ENCODE measurements at regions not wholly inside any gene's neighbourhood (a gene's known extent, or its start where the extent isn't known, plus 50 kb on each side); places are given as distances from the start of the nearest gene placed in this dataset.
A peak's percentile ranks its signal among the peaks of the same experiment; 100 is the strongest.

DNA sequence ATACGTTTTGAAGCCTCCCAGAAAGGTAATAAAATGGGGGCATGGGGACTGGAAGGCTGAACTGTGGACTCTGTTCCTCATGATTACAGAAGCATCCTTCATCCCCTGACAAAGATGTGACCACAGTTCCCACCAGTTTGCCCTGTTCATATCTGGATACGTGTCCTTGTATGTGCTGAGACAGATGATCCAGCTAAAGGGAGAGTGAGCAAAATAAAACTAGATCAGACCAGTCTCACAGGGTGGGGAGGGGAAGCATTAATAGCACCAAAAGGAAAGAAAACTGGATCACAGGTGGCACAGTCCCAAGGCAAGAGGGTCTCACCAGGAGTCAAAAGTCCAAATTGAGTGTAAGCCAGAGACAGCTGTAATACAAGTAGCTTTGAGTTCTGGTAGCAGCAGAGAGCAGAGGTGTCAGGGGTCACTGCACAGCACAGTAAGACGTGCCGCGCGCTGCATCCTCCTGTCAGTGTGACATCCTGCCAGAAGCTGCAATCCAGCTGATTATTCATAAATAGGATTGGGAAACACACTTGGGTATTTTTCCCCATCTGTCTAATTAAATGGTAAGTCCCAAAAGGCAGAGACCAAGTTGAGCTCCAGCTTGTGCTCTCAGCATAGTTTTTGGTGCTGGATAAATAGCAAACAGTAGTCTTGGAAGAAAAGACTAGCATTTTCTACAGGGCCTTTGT lies 560.0 kb upstream of the CFAP20DC start:
- no peak for TF ChIP-seq POLR2A (IDR thresholded peaks at IDR 0.05)
- no peak for TF ChIP-seq EP300 (IDR thresholded peaks at IDR 0.05)
- TF ChIP-seq, protein P1, sequence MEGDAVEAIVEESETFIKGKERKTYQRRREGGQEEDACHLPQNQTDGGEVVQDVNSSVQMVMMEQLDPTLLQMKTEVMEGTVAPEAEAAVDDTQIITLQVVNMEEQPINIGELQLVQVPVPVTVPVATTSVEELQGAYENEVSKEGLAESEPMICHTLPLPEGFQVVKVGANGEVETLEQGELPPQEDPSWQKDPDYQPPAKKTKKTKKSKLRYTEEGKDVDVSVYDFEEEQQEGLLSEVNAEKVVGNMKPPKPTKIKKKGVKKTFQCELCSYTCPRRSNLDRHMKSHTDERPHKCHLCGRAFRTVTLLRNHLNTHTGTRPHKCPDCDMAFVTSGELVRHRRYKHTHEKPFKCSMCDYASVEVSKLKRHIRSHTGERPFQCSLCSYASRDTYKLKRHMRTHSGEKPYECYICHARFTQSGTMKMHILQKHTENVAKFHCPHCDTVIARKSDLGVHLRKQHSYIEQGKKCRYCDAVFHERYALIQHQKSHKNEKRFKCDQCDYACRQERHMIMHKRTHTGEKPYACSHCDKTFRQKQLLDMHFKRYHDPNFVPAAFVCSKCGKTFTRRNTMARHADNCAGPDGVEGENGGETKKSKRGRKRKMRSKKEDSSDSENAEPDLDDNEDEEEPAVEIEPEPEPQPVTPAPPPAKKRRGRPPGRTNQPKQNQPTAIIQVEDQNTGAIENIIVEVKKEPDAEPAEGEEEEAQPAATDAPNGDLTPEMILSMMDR (IDR thresholded peaks at IDR 0.05): no peak
- DNase-seq (ENCODE audit: low spot score in 2 of 2): peak in 1 of 2 donors; percentile 8
- Histone ChIP-seq H3K27ac (no peak overlapping the region), H3K4me1 (peaks cover 0 to 6% (median 0%) of the 10 kb centered on the region in 4 donors), H3K4me3 (no peak overlapping the region), H3K27me3 (no peaks in the 10 kb centered on the region), H3K9me3 (peaks cover 0 to 15% (median 0%) of the 10 kb centered on the region in 4 donors), H3K36me3 (no peaks in the 10 kb centered on the region)
- 61 to 67% methylated on average over 6 of the region's 6 CpGs for WGBS, 2 donors

DNA sequence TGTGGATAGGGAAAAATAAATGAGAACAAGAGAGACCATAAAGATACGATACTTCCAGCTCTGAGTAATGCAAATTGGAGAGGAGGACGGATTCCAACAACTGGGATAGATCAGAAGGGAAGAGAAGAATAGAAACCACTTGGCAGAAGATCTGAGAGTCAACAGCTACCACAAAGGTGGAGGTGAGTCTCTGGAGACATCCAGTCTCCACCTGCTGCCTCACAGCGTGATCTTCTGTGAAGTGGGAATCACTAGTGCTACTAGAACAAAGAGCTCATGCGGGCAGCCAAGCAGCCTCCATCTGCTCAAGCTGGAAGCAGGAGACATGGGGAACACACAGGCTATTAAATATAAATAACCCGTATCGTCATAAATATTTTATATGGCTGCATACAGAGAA lies 558.5 kb upstream of the CFAP20DC start:
- Histone ChIP-seq H3K9me3 (peaks cover 0 to under 1% (median 0%) of the 10 kb centered on the region in 4 donors), H3K4me3 (no peak overlapping the region), H3K27me3 (no peaks in the 10 kb centered on the region), H3K27ac (no peak overlapping the region), H3K4me1 (peaks cover 0 to 6% (median 0%) of the 10 kb centered on the region in 4 donors), H3K36me3 (no peaks in the 10 kb centered on the region)
- WGBS, 2 donors: 87 to 91% methylated on average over 6 of the region's 6 CpGs
- DNase-seq (ENCODE audit: low spot score in 2 of 2): no peak
- TF ChIP-seq, protein P1 (IDR thresholded peaks at IDR 0.05): no peak
- TF ChIP-seq EP300 (IDR thresholded peaks at IDR 0.05): no peak
- no peak for TF ChIP-seq POLR2A (IDR thresholded peaks at IDR 0.05)

DNA sequence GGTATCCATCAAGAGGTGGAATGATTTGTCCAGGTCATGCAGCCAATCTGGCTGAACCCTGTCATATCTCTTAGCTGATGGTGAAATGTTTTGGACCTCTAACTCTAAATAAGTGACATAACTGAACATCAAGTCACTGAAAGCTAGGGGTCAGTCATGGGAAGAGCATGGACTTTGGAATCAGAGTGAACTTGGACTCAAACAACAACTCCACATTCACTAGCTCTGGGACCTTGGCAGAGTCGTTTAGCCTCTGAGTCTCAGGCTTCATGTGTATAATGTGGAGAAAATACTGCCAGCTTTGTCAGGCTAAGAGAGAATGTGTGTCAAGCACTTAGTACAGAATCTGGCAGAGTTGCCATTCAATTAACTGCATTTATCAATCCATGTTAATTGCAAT lies 557.8 kb upstream of the CFAP20DC start:
- no peak for DNase-seq (ENCODE audit: low spot score in 2 of 2)
- TF ChIP-seq, protein P1 (IDR thresholded peaks at IDR 0.05): peak in 1 of 5 experiments; percentile 27
- TF ChIP-seq POLR2A (IDR thresholded peaks at IDR 0.05): no peak
- H3K4me1 ChIP-seq: peaks cover 0 to 6% (median 0%) of the 10 kb centered on the region in 4 donors
- WGBS, 2 donors: 31 to 39% methylated on average over 1 of the region's 1 CpG
- H3K27me3 ChIP-seq: no peaks in the 10 kb centered on the region
- no peak overlapping the region for H3K4me3 ChIP-seq
- no peaks in the 10 kb centered on the region for H3K9me3 ChIP-seq
- H3K27ac ChIP-seq: no peak overlapping the region
- H3K36me3 ChIP-seq: no peaks in the 10 kb centered on the region

DNA sequence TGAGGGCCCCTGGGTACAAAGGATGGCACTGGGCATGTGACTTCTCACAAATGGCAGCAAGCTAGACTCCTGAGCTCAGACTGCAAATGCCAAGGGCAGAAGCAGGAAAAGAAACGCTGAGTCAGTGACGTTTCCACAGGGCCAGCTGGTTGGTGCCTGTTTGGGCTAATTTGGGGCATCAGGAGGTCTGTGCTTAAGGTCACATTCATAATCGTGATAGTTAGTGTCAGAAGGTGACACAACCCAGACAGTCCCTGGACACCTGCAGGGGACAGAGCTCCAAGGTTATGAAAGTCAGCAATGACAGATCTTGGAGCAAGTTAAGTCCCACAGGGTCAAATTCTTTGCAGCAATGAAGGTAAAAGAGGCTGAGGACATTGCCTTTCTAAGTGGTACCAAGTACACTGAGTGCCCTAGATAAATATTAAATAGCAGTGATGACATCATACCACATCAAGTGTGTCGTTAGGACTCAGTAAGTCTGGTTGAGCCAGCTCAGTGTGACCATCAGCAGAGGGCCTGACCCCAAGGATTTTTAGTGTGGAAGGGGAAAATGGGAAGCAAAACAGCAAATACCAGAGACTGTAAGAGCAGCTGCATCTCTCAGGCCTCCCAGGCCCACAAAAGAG lies 556.9 kb upstream of the CFAP20DC start:
- TF ChIP-seq EP300 (IDR thresholded peaks at IDR 0.05): no peak
- TF ChIP-seq, protein P1 (IDR thresholded peaks at IDR 0.05): no peak
- no peak for TF ChIP-seq POLR2A (IDR thresholded peaks at IDR 0.05)
- WGBS, 2 donors: 51 to 57% methylated on average over 4 of the region's 4 CpGs
- DNase-seq (ENCODE audit: low spot score in 2 of 2): no peak

DNA sequence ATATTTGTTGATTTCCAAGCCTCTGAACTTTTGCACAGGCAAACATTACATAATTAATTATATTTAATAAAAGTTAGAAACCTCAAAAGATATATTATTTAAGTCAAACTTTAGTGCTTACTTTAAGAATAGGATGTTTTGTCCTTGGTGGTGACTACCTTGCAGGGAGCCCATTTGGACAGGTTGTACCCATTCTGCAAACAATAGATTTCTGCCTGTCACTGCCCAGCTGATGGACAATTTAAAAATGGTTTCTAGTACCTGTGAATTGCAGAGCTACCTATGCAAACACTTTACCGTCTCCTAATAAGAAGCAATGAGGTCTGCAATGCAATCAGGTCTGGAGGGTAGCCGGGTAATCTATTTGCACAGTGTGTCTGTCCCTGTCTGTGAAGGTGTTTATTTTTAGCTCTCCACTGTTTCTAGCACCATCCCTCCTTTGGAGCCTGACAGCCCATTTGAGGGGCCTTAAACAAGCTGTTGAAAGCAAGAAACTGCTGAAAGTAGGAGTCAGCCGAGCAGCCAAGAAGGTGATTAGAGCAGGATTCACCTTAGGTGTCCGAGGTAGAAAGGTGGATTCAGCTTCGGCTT lies 556.2 kb upstream of the CFAP20DC start:
- DNase-seq (ENCODE audit: low spot score in 2 of 2): no peak
- Histone ChIP-seq H3K4me3 (no peak overlapping the region), H3K9me3 (no peaks in the 10 kb centered on the region), H3K27ac (no peak overlapping the region), H3K4me1 (peaks cover 0 to 6% (median 0%) of the 10 kb centered on the region in 4 donors), H3K27me3 (no peaks in the 10 kb centered on the region), H3K36me3 (no peaks in the 10 kb centered on the region)
- no peak for TF ChIP-seq EP300 (IDR thresholded peaks at IDR 0.05)
- TF ChIP-seq, protein P1 (IDR thresholded peaks at IDR 0.05): no peak
- TF ChIP-seq POLR2A (IDR thresholded peaks at IDR 0.05): no peak
- WGBS, 2 donors: 88 to 92% methylated on average over 5 of the region's 5 CpGs

More for the DNA sequence above, 556.9 kb upstream of the CFAP20DC start:
- Histone ChIP-seq H3K27ac (no peak overlapping the region), H3K27me3 (no peaks in the 10 kb centered on the region), H3K9me3 (no peaks in the 10 kb centered on the region), H3K4me3 (no peak overlapping the region), H3K36me3 (no peaks in the 10 kb centered on the region), H3K4me1 (peaks cover 0 to 6% (median 0%) of the 10 kb centered on the region in 4 donors)
